ENCODE measurements at regions not wholly inside any gene's neighbourhood (a gene's known extent, or its start where the extent isn't known, plus 50 kb on each side); places are given as distances from the start of the nearest gene placed in this dataset.

- TF ChIP-seq CTCF (IDR thresholded peaks at IDR 0.05) (no peak), ZFX (IDR thresholded peaks at IDR 0.05; ENCODE audit: borderline replicate concordance) (no peak)
These were observed 666.7 kb upstream of the KCND2 start for GRCh38 chr7:119606297-119606696.

Measured in 22Rv1 (cell line).